Stomach (tissue), 4 donors: ENCODE measurements at regions not wholly inside any gene's neighbourhood (a gene's known extent, or its start where the extent isn't known, plus 50 kb on each side); places are given as distances from the start of the nearest gene placed in this dataset.

Experiments used
- CTCF ChIP-seq, 7 experiments: fragments of 450-650 bp in 4 of 7; fragments of 200-600 bp in 3 of 7; sonication (generic) in 3 of 7; IDR thresholded peaks; one replicate each; pipeline ENCODE4 v1.5.1; 2016 to 2019; ENCODE audit warnings: antibody characterized with exemption in 7 of 7, control low read depth in 2 of 7, mild to moderate bottlenecking in 1 of 7
- EP300 ChIP-seq: sonication (generic); formaldehyde crosslinking; IDR thresholded peaks from one replicate; pipeline ENCODE4 v1.6.1; 2017; ENCODE audit warnings: antibody characterized with exemption
- POLR2AphosphoS5 ChIP-seq, 3 donors: sonication (generic); formaldehyde crosslinking; IDR thresholded peaks; one replicate each; pipeline ENCODE4 v1.6.1; 2016; ENCODE audit warnings: antibody characterized with exemption in 3 of 3

- TF ChIP-seq CTCF (IDR thresholded peaks at IDR 0.05) (no peak), POLR2AphosphoS5 (IDR thresholded peaks at IDR 0.05) (no peak), EP300 (no peak)
Measured at GRCh38 chr5:42043400-42043799, 118.3 kb downstream of the FBXO4 start.
